ENCODE measurements at regions not wholly inside any gene's neighbourhood (a gene's known extent, or its start where the extent isn't known, plus 50 kb on each side); places are given as distances from the start of the nearest gene placed in this dataset.

GRCh38 chr13:73268306-73268705, 209.5 kb downstream of the KLF5 start:
- no peak for DNase-seq

- DNase-seq = no peak
Measured at GRCh38 chr13:73266640-73267180, 207.9 kb downstream of the KLF5 start.

GRCh38 chr13:73262862-73263627, 204.2 kb downstream of the KLF5 start:
- DNase-seq = no peak

GRCh38 chr13:73261739-73262216, 203.0 kb downstream of the KLF5 start:
- DNase-seq = no peak

- DNase-seq = no peak
Measured at GRCh38 chr13:73259061-73260017, 200.5 kb downstream of the KLF5 start.

GRCh38 chr13:73258406-73258805, 199.6 kb downstream of the KLF5 start:
- no peak for DNase-seq

- DNase-seq = no peak
Measured at GRCh38 chr13:73254827-73255226, 196.0 kb downstream of the KLF5 start.

GRCh38 chr13:73251626-73252265, 192.9 kb downstream of the KLF5 start:
- no peak for DNase-seq

GRCh38 chr13:73250061-73250460, 191.3 kb downstream of the KLF5 start:
- no peak for DNase-seq

- DNase-seq = no peak
Measured at GRCh38 chr13:73248711-73249580, 190.1 kb downstream of the KLF5 start.

GRCh38 chr13:73248154-73248553, 189.3 kb downstream of the KLF5 start:
- no peak for DNase-seq

GRCh38 chr13:73245246-73245645, 186.4 kb downstream of the KLF5 start:
- no peak for DNase-seq

GRCh38 chr13:73244467-73244866, 185.7 kb downstream of the KLF5 start:
- DNase-seq = no peak

- no peak for DNase-seq
Measured at GRCh38 chr13:73242515-73243015, 183.8 kb downstream of the KLF5 start.

GRCh38 chr13:73240193-73240592, 181.4 kb downstream of the KLF5 start:
- DNase-seq = no peak

- DNase-seq = no peak
Measured at GRCh38 chr13:73235385-73235784, 176.6 kb downstream of the KLF5 start.

- DNase-seq = no peak
Measured at GRCh38 chr13:73231471-73231870, 172.7 kb downstream of the KLF5 start.

GRCh38 chr13:73230716-73231115, 171.9 kb downstream of the KLF5 start:
- DNase-seq = no peak

- DNase-seq = no peak
Measured at GRCh38 chr13:73228546-73228945, 169.7 kb downstream of the KLF5 start.

GRCh38 chr13:73225990-73226389, 167.2 kb downstream of the KLF5 start:
- DNase-seq = no peak

GRCh38 chr13:73224703-73225102, 165.9 kb downstream of the KLF5 start:
- no peak for DNase-seq

GRCh38 chr13:73223372-73223781, 164.6 kb downstream of the KLF5 start:
- no peak for DNase-seq
